Keratinocyte (primary cell): ENCODE measurements at regions not wholly inside any gene's neighbourhood (a gene's known extent, or its start where the extent isn't known, plus 50 kb on each side); places are given as distances from the start of the nearest gene placed in this dataset.

ENCODE experiments used
- DNase-seq: peaks from one replicate; pipeline ENCODE4 v3.0.0-alpha.2; 2011; ENCODE audit warnings: low read depth, missing footprints, low spot score
- FAIRE-seq: peaks from 2 replicates; lab custom pipeline; 2011; peaks lifted over from hg19 to GRCh38; lab: Jason Lieb, UNC
- H2AFZ ChIP-seq: 2 replicates; pipeline ENCODE4 v1.6.0; 2012; ENCODE audit warnings: low read length, control low read depth, inconsistent platforms; ENCODE audit not compliant: control insufficient read depth
- H3K27ac ChIP-seq: 2 replicates; pipeline ENCODE4 v1.5.1; 2011; ENCODE audit warnings: low read length; ENCODE audit not compliant: control insufficient read depth, insufficient read depth
- H3K27me3 ChIP-seq: 3 replicates; pipeline ENCODE4 v1.6.0; 2011; ENCODE audit warnings: low read length; ENCODE audit not compliant: control insufficient read depth, insufficient read depth; ENCODE audit errors: extremely low read depth
- H3K36me3 ChIP-seq, 2 experiments: 2 replicates in 1 of 2; 3 replicates in 1 of 2; pipeline ENCODE4 v1.5.1; 2011; ENCODE audit warnings: low read length in 2 of 2, mild to moderate bottlenecking in 1 of 2; ENCODE audit not compliant: control insufficient read depth in 2 of 2, insufficient read depth in 2 of 2; ENCODE audit errors: extremely low read depth in 1 of 2
- H3K4me1 ChIP-seq: 3 replicates; pipeline ENCODE4 v1.5.1; 2011; ENCODE audit warnings: low read length; ENCODE audit not compliant: control insufficient read depth, insufficient read depth; ENCODE audit errors: extremely low read depth
- H3K4me2 ChIP-seq: 3 replicates; pipeline ENCODE4 v1.6.0; 2011; ENCODE audit warnings: low read depth, low read length; ENCODE audit not compliant: control insufficient read depth, insufficient read depth; ENCODE audit errors: extremely low read depth
- H3K4me3 ChIP-seq, 3 experiments: fragments of 200-600 bp in 1 of 3; sonication (generic) in 1 of 3; 2 replicates in 2 of 3; 3 replicates in 1 of 3; pipeline ENCODE4 v1.5.1; 2011 to 2016; ENCODE audit warnings: low read length in 3 of 3, mild to moderate bottlenecking in 3 of 3, control low read depth in 2 of 3, inconsistent platforms in 1 of 3, low read depth in 1 of 3, mixed read lengths in 1 of 3, mixed run types in 1 of 3, moderate library complexity in 1 of 3; ENCODE audit not compliant: control insufficient read depth in 2 of 3, insufficient read depth in 2 of 3; ENCODE audit errors: extremely low read depth in 1 of 3
- H3K79me2 ChIP-seq: 2 replicates; pipeline ENCODE4 v1.6.0; 2012; ENCODE audit warnings: low read length; ENCODE audit not compliant: control insufficient read depth, insufficient read depth
- H3K9ac ChIP-seq: 3 replicates; pipeline ENCODE4 v1.6.0; 2011; ENCODE audit warnings: low read length; ENCODE audit not compliant: control insufficient read depth, insufficient read depth; ENCODE audit errors: extremely low read depth
- H3K9me1 ChIP-seq: 3 replicates; pipeline ENCODE4 v1.6.0; 2011; ENCODE audit warnings: low read length; ENCODE audit not compliant: control insufficient read depth, insufficient read depth; ENCODE audit errors: extremely low read depth
- H3K9me3 ChIP-seq: 2 replicates; pipeline ENCODE4 v1.5.1; 2012; ENCODE audit warnings: low read depth, low read length; ENCODE audit not compliant: control insufficient read depth
- H4K20me1 ChIP-seq: 3 replicates; pipeline ENCODE4 v1.6.0; 2011; ENCODE audit warnings: low read length; ENCODE audit not compliant: control insufficient read depth, insufficient read depth; ENCODE audit errors: extremely low read depth
- EZH2 ChIP-seq: IDR thresholded peaks from one replicate; pipeline ENCODE4 v1.6.1; 2012; ENCODE audit warnings: inconsistent platforms, mild to moderate bottlenecking, low read length, moderate library complexity
- dilution Hi-C: fragments of 300-500 bp; cut with MboI; formaldehyde crosslinking; loops from one replicate; pipeline ENCODE4 v1.7.0; 2020; ENCODE audit warnings: low sequenced_read_pairs; ENCODE audit not compliant: extremely low pct_ligation_motif_present
- TF ChIP-seq, protein P1 (sequence below), 3 experiments: IDR thresholded peaks in 1 of 3; conservative IDR thresholded peaks in 1 of 3; optimal IDR thresholded peaks in 1 of 3; 2 replicates in 2 of 3; 3 replicates in 1 of 3; pipeline versions ENCODE3 to v1.5.1; 2011; ENCODE audit warnings: low read length in 3 of 3, mild to moderate bottlenecking in 3 of 3, moderate library complexity in 2 of 3, control low read depth in 1 of 3, inconsistent platforms in 1 of 3; ENCODE audit not compliant: insufficient read depth in 2 of 3; ENCODE audit errors: extremely low read depth in 1 of 3

GRCh38 chr7:49127359-49127913 lies 203.1 kb downstream of the CDC14C start:
- no peak overlapping the region for H3K4me3 ChIP-seq
- no peaks in the 10 kb centered on the region for H3K9me1 ChIP-seq
- DNase-seq, result no peak
- H2AFZ ChIP-seq, result no peak overlapping the region
- dilution Hi-C loops, result no loop called here
- H3K9ac ChIP-seq, result no peak overlapping the region
- TF ChIP-seq, protein P1, sequence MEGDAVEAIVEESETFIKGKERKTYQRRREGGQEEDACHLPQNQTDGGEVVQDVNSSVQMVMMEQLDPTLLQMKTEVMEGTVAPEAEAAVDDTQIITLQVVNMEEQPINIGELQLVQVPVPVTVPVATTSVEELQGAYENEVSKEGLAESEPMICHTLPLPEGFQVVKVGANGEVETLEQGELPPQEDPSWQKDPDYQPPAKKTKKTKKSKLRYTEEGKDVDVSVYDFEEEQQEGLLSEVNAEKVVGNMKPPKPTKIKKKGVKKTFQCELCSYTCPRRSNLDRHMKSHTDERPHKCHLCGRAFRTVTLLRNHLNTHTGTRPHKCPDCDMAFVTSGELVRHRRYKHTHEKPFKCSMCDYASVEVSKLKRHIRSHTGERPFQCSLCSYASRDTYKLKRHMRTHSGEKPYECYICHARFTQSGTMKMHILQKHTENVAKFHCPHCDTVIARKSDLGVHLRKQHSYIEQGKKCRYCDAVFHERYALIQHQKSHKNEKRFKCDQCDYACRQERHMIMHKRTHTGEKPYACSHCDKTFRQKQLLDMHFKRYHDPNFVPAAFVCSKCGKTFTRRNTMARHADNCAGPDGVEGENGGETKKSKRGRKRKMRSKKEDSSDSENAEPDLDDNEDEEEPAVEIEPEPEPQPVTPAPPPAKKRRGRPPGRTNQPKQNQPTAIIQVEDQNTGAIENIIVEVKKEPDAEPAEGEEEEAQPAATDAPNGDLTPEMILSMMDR (optimal IDR thresholded peaks at IDR 0.05 in 1 of 3, IDR thresholded peaks at IDR 0.05 in 1 of 3, conservative IDR thresholded peaks at IDR 0.05 in 1 of 3; ENCODE audit: extremely low read depth in 1 of 3, insufficient read depth in 2 of 3, low read length in 3 of 3), result no peak
- no peak for TF ChIP-seq EZH2
- H3K27me3 ChIP-seq, result no peaks in the 10 kb centered on the region
- H3K79me2 ChIP-seq, result no peaks in the 10 kb centered on the region
- no peak overlapping the region for H3K27ac ChIP-seq
- H3K9me3 ChIP-seq, result no peaks in the 10 kb centered on the region
- peaks cover 7% of the 10 kb centered on the region for H3K4me1 ChIP-seq
- no peaks in the 10 kb centered on the region for H4K20me1 ChIP-seq
- FAIRE-seq, result no peak
- H3K4me2 ChIP-seq, result no peak overlapping the region
- no peaks in the 10 kb centered on the region for H3K36me3 ChIP-seq

- Histone ChIP-seq H3K9ac (no peak overlapping the region), H3K9me1 (no peaks in the 10 kb centered on the region), H3K9me3 (no peaks in the 10 kb centered on the region), H4K20me1 (no peaks in the 10 kb centered on the region), H3K27me3 (no peaks in the 10 kb centered on the region), H3K4me3 (no peak overlapping the region), H3K79me2 (no peaks in the 10 kb centered on the region), H3K4me2 (no peak overlapping the region), H2AFZ (no peak overlapping the region), H3K27ac (no peak overlapping the region), H3K4me1 (no peaks in the 10 kb centered on the region), H3K36me3 (no peaks in the 10 kb centered on the region)
- no peak for DNase-seq
- no peak for FAIRE-seq
- TF ChIP-seq EZH2, result no peak
- TF ChIP-seq, protein P1 (optimal IDR thresholded peaks at IDR 0.05 in 1 of 3, IDR thresholded peaks at IDR 0.05 in 1 of 3, conservative IDR thresholded peaks at IDR 0.05 in 1 of 3; ENCODE audit: extremely low read depth in 1 of 3, insufficient read depth in 2 of 3, low read length in 3 of 3), result no peak
- dilution Hi-C loops, result no loop called here
Observed at GRCh38 chr7:49137978-49138377, 213.6 kb downstream of the CDC14C start.
